Ovary (tissue), 7 donors: ENCODE measurements at regions not wholly inside any gene's neighbourhood (a gene's known extent, or its start where the extent isn't known, plus 50 kb on each side); places are given as distances from the start of the nearest gene placed in this dataset.

Experiments used
- DNase-seq, 5 donors: peaks; one replicate each; pipeline ENCODE4 v3.0.0-alpha.2; 2019 to 2020
- H3K27ac ChIP-seq, 2 donors: fragments of 200-600 bp; one replicate each; pipeline versions ENCODE4 v1.5.1 to v1.8.0; 2019 to 2022
- H3K27me3 ChIP-seq: fragments of 200-600 bp; one replicate; pipeline ENCODE4 v1.8.0; 2022
- H3K36me3 ChIP-seq: fragments of 200-600 bp; sonication (generic); one replicate; pipeline ENCODE4 v1.5.1; 2019
- H3K4me1 ChIP-seq: one replicate; pipeline ENCODE4 v1.8.1; 2013; ENCODE audit warnings: mild to moderate bottlenecking, moderate library complexity; ENCODE audit not compliant: insufficient read depth
- H3K4me3 ChIP-seq: fragments of 200-600 bp; sonication (generic); one replicate; pipeline ENCODE4 v1.5.1; 2017
- H3K9me3 ChIP-seq, 2 donors: fragments of 200-600 bp in 1 of 2; sonication (generic) in 1 of 2; one replicate each; pipeline versions ENCODE4 v1.5.1 to v1.8.1; 2013 to 2019; ENCODE audit warnings: mild to moderate bottlenecking in 1 of 2, moderate library complexity in 1 of 2
- EP300 ChIP-seq: sonication (generic); formaldehyde crosslinking; IDR thresholded peaks from one replicate; pipeline ENCODE4 v1.6.1; 2017; ENCODE audit warnings: antibody characterized with exemption
- POLR2A ChIP-seq: fragments of 450-650 bp; IDR thresholded peaks from one replicate; pipeline ENCODE4 v1.6.1; 2017; ENCODE audit warnings: antibody characterized with exemption, mild to moderate bottlenecking, moderate library complexity
- WGBS, 3 donors: extraction: QIAGEN DNeasy Blood & Tissue Kit in 1 of 3; methylation state at CpG; one replicate each; pipeline versions ENCODE4 v1.1.5 to v1.1.7; 2013 to 2017; 5-methylcytosine and 5-hydroxymethylcytosine counted together
- intact Hi-C, 4 donors: fragments of 100-400 bp; cut with DNase I; formaldehyde crosslinking; loops; one replicate each; pipeline versions ENCODE4 v1.11.0 to v1.15.1; 2022 to 2023
- TF ChIP-seq, protein P1 (sequence below), 3 donors: fragments of 450-650 bp in 2 of 3; fragments of 200-600 bp in 1 of 3; IDR thresholded peaks; one replicate each; pipeline versions ENCODE4 v1.5.1 to v1.8.0; 2016 to 2022; ENCODE audit warnings: antibody characterized with exemption in 3 of 3, mild to moderate bottlenecking in 1 of 3
- donor health status: DM: no; HTN: no; CAD: no; lungs with moderate emphysema.
- donor health status: DM: no; HTN: no; CAD: no.
- donor health status: Bipolar disorder and iron deficiency.
- donor health status: DM: no; HTN: no; CAD: no.
- donor health status: DM: yes; HTN: yes; CAD: no.

DNA sequence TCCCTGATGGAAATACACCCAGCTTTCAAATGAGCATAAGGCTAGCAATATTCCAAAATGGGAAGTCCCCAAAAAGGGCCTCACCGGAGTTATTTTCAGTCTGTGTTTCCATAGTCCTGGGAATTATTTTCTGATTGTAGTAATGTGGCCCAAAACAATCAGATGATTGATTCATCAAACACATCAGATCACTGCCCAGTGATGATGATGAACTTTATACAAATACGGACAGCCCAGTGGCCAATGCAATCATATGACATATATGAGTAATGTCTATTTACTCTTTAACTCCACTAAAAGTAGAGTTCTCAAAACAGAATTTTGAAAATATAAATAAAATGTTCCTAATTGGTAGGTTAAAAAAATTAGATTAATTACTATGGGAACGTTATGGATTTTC lies 467.8 kb downstream of the ZNF608 start:
- TF ChIP-seq EP300 (no peak), POLR2A (no peak)
- TF ChIP-seq, protein P1, sequence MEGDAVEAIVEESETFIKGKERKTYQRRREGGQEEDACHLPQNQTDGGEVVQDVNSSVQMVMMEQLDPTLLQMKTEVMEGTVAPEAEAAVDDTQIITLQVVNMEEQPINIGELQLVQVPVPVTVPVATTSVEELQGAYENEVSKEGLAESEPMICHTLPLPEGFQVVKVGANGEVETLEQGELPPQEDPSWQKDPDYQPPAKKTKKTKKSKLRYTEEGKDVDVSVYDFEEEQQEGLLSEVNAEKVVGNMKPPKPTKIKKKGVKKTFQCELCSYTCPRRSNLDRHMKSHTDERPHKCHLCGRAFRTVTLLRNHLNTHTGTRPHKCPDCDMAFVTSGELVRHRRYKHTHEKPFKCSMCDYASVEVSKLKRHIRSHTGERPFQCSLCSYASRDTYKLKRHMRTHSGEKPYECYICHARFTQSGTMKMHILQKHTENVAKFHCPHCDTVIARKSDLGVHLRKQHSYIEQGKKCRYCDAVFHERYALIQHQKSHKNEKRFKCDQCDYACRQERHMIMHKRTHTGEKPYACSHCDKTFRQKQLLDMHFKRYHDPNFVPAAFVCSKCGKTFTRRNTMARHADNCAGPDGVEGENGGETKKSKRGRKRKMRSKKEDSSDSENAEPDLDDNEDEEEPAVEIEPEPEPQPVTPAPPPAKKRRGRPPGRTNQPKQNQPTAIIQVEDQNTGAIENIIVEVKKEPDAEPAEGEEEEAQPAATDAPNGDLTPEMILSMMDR (IDR thresholded peaks at IDR 0.05), result no peak
- no peaks in the 10 kb centered on the region for H3K9me3 ChIP-seq
- no peak overlapping the region for H3K4me3 ChIP-seq
- no peaks in the 10 kb centered on the region for H3K4me1 ChIP-seq
- H3K27ac ChIP-seq, result no peak overlapping the region
- DNase-seq, result no peak
- intact Hi-C loops, result no loop called here
- no peaks in the 10 kb centered on the region for H3K36me3 ChIP-seq
- no peaks in the 10 kb centered on the region for H3K27me3 ChIP-seq
- 66 to 74% (median 72%) methylated on average over 3 of the region's 3 CpGs for WGBS, 3 donors

DNA sequence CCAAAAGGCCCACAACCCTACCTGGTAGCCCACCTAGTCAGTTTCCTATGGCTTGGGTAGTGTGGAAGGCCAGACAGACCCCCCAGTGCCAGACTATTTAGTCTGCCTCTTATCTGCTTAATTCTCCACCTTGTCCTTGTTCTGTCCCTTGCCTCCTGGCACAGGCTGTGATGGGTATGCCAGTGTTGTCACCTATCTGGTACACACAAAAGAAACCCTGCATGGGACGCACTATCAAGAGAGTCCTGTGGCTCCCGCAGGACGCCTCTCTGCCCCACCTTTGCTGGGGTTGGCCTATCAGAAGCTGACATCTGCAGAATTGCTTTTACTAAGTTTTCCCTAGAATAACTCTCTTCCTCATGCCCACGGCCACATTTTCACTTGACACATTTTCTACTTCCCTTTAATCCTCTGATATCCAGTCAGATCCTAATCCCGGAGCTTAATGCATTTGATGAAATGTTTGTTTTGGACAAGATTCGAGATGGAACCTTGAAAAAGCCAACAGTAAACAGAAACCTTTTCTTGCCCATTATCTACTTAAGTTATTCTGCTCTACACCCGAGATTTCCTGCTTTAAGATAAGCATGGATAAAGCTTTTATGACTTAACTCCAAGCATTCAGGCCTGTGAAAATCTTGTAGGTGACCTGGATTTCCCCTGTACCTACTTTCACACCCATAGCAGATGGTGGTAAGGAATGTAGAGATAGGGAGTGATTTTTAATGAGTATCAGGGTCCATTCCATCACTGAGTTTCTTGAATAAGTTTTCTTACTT lies 468.5 kb downstream of the ZNF608 start:
- Histone ChIP-seq H3K9me3 (no peaks in the 10 kb centered on the region), H3K27me3 (no peaks in the 10 kb centered on the region), H3K36me3 (no peaks in the 10 kb centered on the region), H3K4me3 (no peak overlapping the region), H3K27ac (no peak overlapping the region), H3K4me1 (no peaks in the 10 kb centered on the region)
- no peak for DNase-seq
- 64 to 69% (median 65%) methylated on average over 7 of the region's 7 CpGs for WGBS, 3 donors
- TF ChIP-seq, protein P1 (IDR thresholded peaks at IDR 0.05), result no peak
- TF ChIP-seq POLR2A (no peak), EP300 (no peak)
- intact Hi-C loops, result no loop called here

DNA sequence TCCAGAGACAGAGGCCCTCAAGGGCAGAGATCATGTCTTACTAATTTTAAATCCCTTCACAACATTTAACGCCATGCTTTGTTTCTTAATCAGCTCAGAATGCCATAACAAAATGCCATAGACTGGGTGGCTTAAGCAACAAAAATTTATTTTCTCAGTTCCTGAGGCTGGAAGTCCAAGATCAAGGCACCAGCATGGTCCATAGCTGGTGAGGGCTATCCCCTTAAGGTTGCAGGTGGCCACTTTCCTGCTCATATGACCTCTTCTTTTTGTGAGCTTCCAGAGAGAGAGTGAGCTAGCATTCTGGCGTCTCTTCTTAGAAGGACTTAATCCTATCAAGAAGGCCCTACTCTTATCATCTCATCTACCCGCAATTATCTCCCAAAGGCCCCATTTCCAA lies 470.3 kb downstream of the ZNF608 start:
- no peaks in the 10 kb centered on the region for H3K36me3 ChIP-seq
- H3K4me1 ChIP-seq, result no peaks in the 10 kb centered on the region
- H3K9me3 ChIP-seq, result no peaks in the 10 kb centered on the region
- H3K4me3 ChIP-seq, result no peak overlapping the region
- TF ChIP-seq EP300, result no peak
- TF ChIP-seq POLR2A, result no peak
- TF ChIP-seq, protein P1 (IDR thresholded peaks at IDR 0.05), result no peak
- DNase-seq, result no peak
- intact Hi-C loops, result no loop called here
- 96 to 98% (median 97%) methylated on average over 3 of the region's 3 CpGs for WGBS, 3 donors
- H3K27ac ChIP-seq, result no peak overlapping the region
- H3K27me3 ChIP-seq, result no peaks in the 10 kb centered on the region

DNA sequence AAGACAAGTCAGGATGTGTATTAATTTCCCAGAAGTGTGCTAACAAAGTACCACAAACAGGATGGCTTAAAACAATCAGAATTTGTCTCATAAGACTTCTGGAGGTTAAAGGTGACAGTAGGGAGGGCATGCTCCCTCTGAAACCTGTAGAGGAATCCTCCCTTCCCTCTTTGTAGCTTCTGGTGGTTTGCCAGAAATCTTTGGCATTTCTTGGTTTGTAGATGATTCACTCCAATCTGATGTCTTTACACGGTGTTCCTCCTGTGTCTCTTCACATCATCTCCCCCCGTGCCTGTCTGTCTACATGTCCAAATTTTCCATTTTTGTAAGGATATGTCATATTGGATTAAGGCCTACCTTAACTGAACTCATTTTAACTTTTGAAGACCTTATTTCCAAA lies 471.5 kb downstream of the ZNF608 start:
- TF ChIP-seq EP300 (no peak), POLR2A (no peak)
- TF ChIP-seq, protein P1 (IDR thresholded peaks at IDR 0.05), result no peak
- WGBS, 3 donors, result 46 to 61% (median 53%) methylated on average over 2 of the region's 2 CpGs

More for the DNA sequence above, 471.5 kb downstream of the ZNF608 start:
- intact Hi-C loops, result no loop called here
- no peaks in the 10 kb centered on the region for H3K9me3 ChIP-seq
- H3K27ac ChIP-seq, result no peak overlapping the region
- H3K4me3 ChIP-seq, result no peak overlapping the region
- no peak for DNase-seq
- H3K36me3 ChIP-seq, result no peaks in the 10 kb centered on the region
- no peaks in the 10 kb centered on the region for H3K27me3 ChIP-seq
- H3K4me1 ChIP-seq, result no peaks in the 10 kb centered on the region
